Fibroblast of pulmonary artery (primary cell): ENCODE measurements at regions not wholly inside any gene's neighbourhood (a gene's known extent, or its start where the extent isn't known, plus 50 kb on each side); places are given as distances from the start of the nearest gene placed in this dataset.

Experiments used
- DNase-seq: peaks from one replicate; pipeline ENCODE4 v3.0.0-alpha.2; 2010; ENCODE audit warnings: low read depth
- H3K4me3 ChIP-seq: replicated peaks from 2 replicates; pipeline ENCODE4 v1.5.1; 2011; ENCODE audit warnings: low read depth, mild to moderate bottlenecking, control low read depth, low read length, moderate library complexity
- CTCF ChIP-seq: IDR thresholded peaks from 2 replicates; pipeline ENCODE4 v1.5.1; 2011; ENCODE audit warnings: mild to moderate bottlenecking, control low read depth, low read length, inconsistent platforms; ENCODE audit errors: missing control alignments

- no peak for DNase-seq
- H3K4me3 ChIP-seq = no peak overlapping the region
- TF ChIP-seq CTCF = no peak
Observed at GRCh38 chr16:6031567-6031966, 934.0 kb upstream of the EEF2KMT start.

DNA sequence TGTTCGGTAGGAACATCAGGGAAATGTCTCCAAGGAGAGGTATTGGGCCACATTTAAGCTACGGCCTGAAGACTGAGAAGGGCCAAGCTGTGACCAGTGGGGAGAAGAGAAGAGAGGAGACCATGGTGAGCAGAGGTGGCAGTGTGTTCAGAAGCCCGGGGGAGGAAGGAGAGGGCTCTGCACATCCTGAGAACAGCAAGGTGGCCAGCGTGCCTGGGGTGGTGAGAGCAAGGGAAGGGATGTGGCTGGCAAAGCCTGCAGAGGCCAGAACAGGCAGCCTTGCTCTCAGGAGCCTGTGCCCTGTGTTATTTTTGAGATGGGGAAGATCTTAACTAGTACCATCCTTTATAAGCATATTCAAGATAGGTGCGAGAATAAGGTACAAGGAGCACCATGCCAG is 933.5 kb upstream of the EEF2KMT start:
- H3K4me3 ChIP-seq = no peak overlapping the region
- no peak for DNase-seq
- no peak for TF ChIP-seq CTCF

DNA sequence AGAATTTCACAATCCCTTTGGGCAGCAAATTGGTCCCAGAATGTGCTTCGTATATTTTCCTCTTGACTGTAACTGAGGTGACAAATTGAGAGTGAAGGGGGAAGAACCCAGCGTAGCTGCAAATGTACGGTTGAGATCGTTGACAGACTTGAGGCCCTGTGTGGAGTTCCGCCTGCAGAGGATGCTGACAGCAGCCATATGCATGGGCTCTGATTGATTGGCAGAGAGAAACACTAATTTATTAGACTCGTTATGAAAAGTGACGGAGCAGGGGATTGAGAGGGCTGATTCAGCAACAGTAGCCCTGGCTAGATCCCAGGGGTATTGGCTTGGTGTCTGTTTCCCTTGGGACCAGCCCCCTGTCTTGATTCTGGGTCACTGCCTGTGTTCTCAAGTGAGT is 930.1 kb upstream of the EEF2KMT start:
- no peak for TF ChIP-seq CTCF
- no peak for DNase-seq
- no peak overlapping the region for H3K4me3 ChIP-seq

DNA sequence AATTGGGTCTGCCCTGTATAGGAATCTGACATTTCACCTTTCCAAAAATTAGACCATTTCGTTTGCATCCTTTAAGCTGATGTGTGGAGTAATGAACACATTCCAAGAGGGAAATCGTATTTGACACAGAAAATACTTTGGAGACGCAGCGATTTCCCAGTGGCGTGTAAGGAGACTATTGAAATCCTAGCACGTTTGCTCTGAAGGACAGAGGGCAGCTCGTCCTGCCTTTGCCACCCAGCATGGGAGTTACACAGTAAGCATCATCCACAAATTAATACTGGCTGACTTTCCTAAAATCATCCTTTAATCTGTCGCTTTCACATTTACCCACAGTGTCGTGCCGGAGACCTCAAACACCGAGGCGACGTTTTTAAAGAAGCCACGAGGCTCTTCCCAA is 925.9 kb upstream of the EEF2KMT start:
- no peak for DNase-seq
- no peak for TF ChIP-seq CTCF
- H3K4me3 ChIP-seq = no peak overlapping the region

DNA sequence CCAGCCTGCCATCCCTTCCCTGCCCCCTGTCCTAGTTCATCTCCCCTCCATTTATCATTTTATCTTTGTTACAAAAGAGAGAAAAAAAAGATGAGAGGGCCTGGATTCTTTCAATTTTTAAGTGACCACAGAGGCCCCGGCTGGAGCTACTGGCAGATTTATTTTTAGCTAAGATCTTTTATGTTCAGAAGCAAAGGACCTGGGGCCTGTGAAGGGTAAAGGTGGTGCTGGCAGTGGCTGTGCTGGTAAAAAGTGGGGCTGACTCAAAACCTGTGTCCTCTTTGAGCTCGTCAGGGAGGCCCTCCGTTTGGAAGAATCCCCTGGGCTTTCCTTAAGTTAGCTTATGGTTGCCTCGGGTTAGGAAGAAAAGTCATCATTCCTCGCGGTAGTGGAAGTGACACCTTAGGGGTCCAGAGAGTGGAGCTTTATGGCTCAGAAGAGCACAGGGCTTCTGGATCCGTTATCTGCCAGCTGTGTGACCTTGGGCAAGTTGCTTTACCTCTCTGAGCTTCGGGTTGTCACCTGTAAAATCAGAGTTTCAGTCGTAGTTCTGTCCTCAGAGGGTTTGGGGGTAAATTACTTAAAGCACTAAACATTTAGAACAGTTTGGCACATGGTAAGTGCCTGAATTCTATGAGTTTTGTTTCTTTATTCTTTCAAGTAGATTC is 923.8 kb upstream of the EEF2KMT start:
- DNase-seq = no peak
- no peak for TF ChIP-seq CTCF
- no peak overlapping the region for H3K4me3 ChIP-seq

- TF ChIP-seq CTCF = no peak
- DNase-seq = no peak
- H3K4me3 ChIP-seq = no peak overlapping the region
Observed at GRCh38 chr16:6020162-6020985, 922.8 kb upstream of the EEF2KMT start.

GRCh38 chr16:6019490-6019991 is 921.9 kb upstream of the EEF2KMT start:
- DNase-seq = no peak
- no peak for TF ChIP-seq CTCF
- no peak overlapping the region for H3K4me3 ChIP-seq
